GM12878 (cell line): ENCODE measurements at regions not wholly inside any gene's neighbourhood (a gene's known extent, or its start where the extent isn't known, plus 50 kb on each side); places are given as distances from the start of the nearest gene placed in this dataset.

ENCODE experiments used
- ATAC-seq: fragments of 200-7000 bp; cut with Tn5 transposase; 3 replicates; pipeline ENCODE4 v1.9.1; 2020; ENCODE audit warnings: mild to moderate bottlenecking, moderate library complexity
- BruUV-seq: library from RNA; stranded (reverse); fragments of 400-500 nt; replicated peaks from 2 replicates; lab custom pipeline; 2021; lab: Mats Ljungman, UMichigan
- CTCF ChIA-PET: fragments of 300-600 bp; sonication (Branson Sonifier 250); formaldehyde crosslinking; extraction: SDS; loops from one replicate; lab custom pipeline; 2021; ENCODE audit warnings: inconsistent platforms; lab: Yijun Ruan, JAX
- POLR2A ChIA-PET: fragments of 350-600 bp; formaldehyde crosslinking; extraction: SDS; loops from one replicate; lab custom pipeline; 2021; ENCODE audit warnings: inconsistent platforms; lab: Charles Lee
- RAD21 ChIA-PET: fragments of 300-600 bp; sonication (Branson Sonifier 250); formaldehyde crosslinking; loops from one replicate; lab custom pipeline; 2023; ENCODE audit warnings: antibody characterized with exemption; ENCODE audit not compliant: unreplicated experiment; lab: Charles Lee
- SMC1A ChIA-PET: fragments of 300-600 bp; sonication (Branson Sonifier 250); formaldehyde crosslinking; loops from one replicate; lab custom pipeline; 2023; ENCODE audit not compliant: unreplicated experiment, uncharacterized antibody; lab: Charles Lee
- DNase-seq: peaks from one replicate; pipeline ENCODE4 v3.0.0-alpha.2; 2011; ENCODE audit warnings: low read depth, low spot score
- FAIRE-seq: peaks from 3 replicates; lab custom pipeline; 2011; peaks lifted over from hg19 to GRCh38; lab: Jason Lieb, UNC
- H2AFZ ChIP-seq: 2 replicates; pipeline ENCODE4 v1.6.0; 2011; ENCODE audit warnings: low read depth, low read length, control low read depth; ENCODE audit not compliant: control insufficient read depth
- H3K27ac ChIP-seq: 2 replicates; pipeline ENCODE4 v1.5.1; 2011; ENCODE audit warnings: control low read depth; ENCODE audit not compliant: control insufficient read depth, insufficient read depth
- H3K27me3 ChIP-seq, 2 experiments: replicated peaks in 1 of 2; 2 replicates each; pipeline versions ENCODE4 v1.6.0 to v1.6.1; 2011; ENCODE audit warnings: low read length in 1 of 2; ENCODE audit not compliant: control insufficient read depth in 2 of 2, insufficient read depth in 2 of 2
- H3K36me3 ChIP-seq, 2 experiments: 2 replicates each; pipeline ENCODE4 v1.5.1; 2011; ENCODE audit warnings: low read length in 1 of 2; ENCODE audit not compliant: control insufficient read depth in 2 of 2, insufficient read depth in 2 of 2
- H3K4me1 ChIP-seq: 2 replicates; pipeline ENCODE4 v1.6.1; 2011; ENCODE audit warnings: mild to moderate bottlenecking, low read length, moderate library complexity, mixed read lengths; ENCODE audit not compliant: control insufficient read depth, insufficient read depth
- H3K4me2 ChIP-seq: 2 replicates; pipeline ENCODE4 v1.6.0; 2011; ENCODE audit warnings: control low read depth; ENCODE audit not compliant: control insufficient read depth, insufficient read depth
- H3K4me3 ChIP-seq: fragments of 200-600 bp; sonication (generic); 2 replicates; pipeline ENCODE4 v1.5.1; 2016
- H3K79me2 ChIP-seq: 2 replicates; pipeline ENCODE4 v1.6.0; 2011; ENCODE audit warnings: low read length; ENCODE audit not compliant: control insufficient read depth, insufficient read depth
- H3K9ac ChIP-seq: 2 replicates; pipeline ENCODE4 v1.8.0; 2011; ENCODE audit warnings: low read length, control low read depth, mixed read lengths; ENCODE audit not compliant: control insufficient read depth, insufficient read depth
- H3K9me3 ChIP-seq: replicated peaks from 3 replicates; pipeline ENCODE4 v1.5.1; 2011; ENCODE audit warnings: mild to moderate bottlenecking, low read length; ENCODE audit not compliant: control insufficient read depth, insufficient read depth
- H4K20me1 ChIP-seq: 2 replicates; pipeline ENCODE4 v1.6.0; 2011; ENCODE audit not compliant: control insufficient read depth, insufficient read depth
- BACH1 ChIP-seq: fragments of 450-650 bp; IDR thresholded peaks from 2 replicates; pipeline ENCODE4 v1.6.1; 2017; ENCODE audit warnings: mild to moderate bottlenecking, borderline replicate concordance
- CEBPB ChIP-seq, 2 experiments: fragments of 150-350 bp in 1 of 2; IDR thresholded peaks; 2 replicates each; pipeline ENCODE4 v1.6.1; 2012 to 2014; ENCODE audit warnings: low read depth in 2 of 2, low read length in 2 of 2, borderline replicate concordance in 1 of 2, inconsistent platforms in 1 of 2
- LARP7 ChIP-seq: fragments of 450-650 bp; IDR thresholded peaks from 2 replicates; pipeline ENCODE4 v1.6.1; 2017; ENCODE audit warnings: mild to moderate bottlenecking
- ZNF687 ChIP-seq: fragments of 450-650 bp; IDR thresholded peaks from 2 replicates; pipeline ENCODE4 v1.6.1; 2017; ENCODE audit warnings: mild to moderate bottlenecking, moderate library complexity
- ZSCAN29 ChIP-seq: fragments of 450-650 bp; IDR thresholded peaks from 2 replicates; pipeline ENCODE4 v1.6.1; 2017; ENCODE audit warnings: mild to moderate bottlenecking, moderate library complexity
- WGBS: methylation state at CpG from one replicate; pipeline ENCODE4 v1.1.6; 2016; ENCODE audit warnings: low lambda C conversion rate; ENCODE audit not compliant: insufficient replicate concordance, insufficient coverage; ENCODE audit errors: missing lambda C conversion rate; 5-methylcytosine and 5-hydroxymethylcytosine counted together
- in situ Hi-C: fragments of 300-500 bp; cut with MboI; formaldehyde crosslinking; loops from 9 replicates; pipeline ENCODE4 v1.14.3; 2018; ENCODE audit warnings: mixed read lengths
- intact Hi-C: fragments of 100-400 bp; cut with micrococcal nuclease; formaldehyde crosslinking; loops from one replicate; pipeline ENCODE4 v1.14.2; 2022; ENCODE audit not compliant: unreplicated experiment

- no peak for FAIRE-seq
- intact Hi-C loops, result no loop called here
- ATAC-seq, result no peak
- 0% methylated on average over 1 of the region's 1 CpG for WGBS
- RAD21 ChIA-PET, result no interaction called here
- no peak overlapping the region for H2AFZ ChIP-seq
- no peak overlapping the region for H3K4me3 ChIP-seq
- no peaks in the 10 kb centered on the region for H3K27me3 ChIP-seq
- H3K4me1 ChIP-seq, result no peaks in the 10 kb centered on the region
- SMC1A ChIA-PET, result no interaction called here
- TF ChIP-seq CEBPB (IDR thresholded peaks at IDR 0.05; ENCODE audit: borderline replicate concordance in 1 of 2, low read depth in 2 of 2, low read length in 2 of 2) (no peak), BACH1 (no peak), LARP7 (no peak), ZSCAN29 (no peak), ZNF687 (no peak)
- no peaks in the 10 kb centered on the region for H3K79me2 ChIP-seq
- DNase-seq, result no peak
- H4K20me1 ChIP-seq, result no peaks in the 10 kb centered on the region
- H3K36me3 ChIP-seq, result no peaks in the 10 kb centered on the region
- H3K4me2 ChIP-seq, result no peak overlapping the region
- CTCF ChIA-PET, result no interaction called here
- POLR2A ChIA-PET, result no interaction called here
- no peak overlapping the region for H3K9ac ChIP-seq
- H3K27ac ChIP-seq, result no peak overlapping the region
- BruUV-seq, result no TSS peak
- no peaks in the 10 kb centered on the region for H3K9me3 ChIP-seq
- in situ Hi-C loops, result no loop called here
Measured at GRCh38 chr6:78117966-78118365, 465.1 kb downstream of the MEI4 start.
